Spleen (tissue), 11 donors: ENCODE measurements at regions not wholly inside any gene's neighbourhood (a gene's known extent, or its start where the extent isn't known, plus 50 kb on each side); places are given as distances from the start of the nearest gene placed in this dataset.

Experiments
- DNase-seq: peaks from one replicate; pipeline ENCODE4 v3.0.0-alpha.2; 2020
- H3K27ac ChIP-seq, 8 donors: fragments of 200-600 bp; sonication (generic) in 7 of 8; 1 replicate in 4 of 8; 2 replicates in 4 of 8; pipeline versions ENCODE4 v1.5.0 to v1.8.0; 2016 to 2021; ENCODE audit warnings: inconsistent platforms in 4 of 8, mild to moderate bottlenecking in 4 of 8, moderate library complexity in 1 of 8
- H3K27me3 ChIP-seq, 7 donors: fragments of 200-600 bp; sonication (generic) in 6 of 7; replicated peaks in 1 of 7; 1 replicate in 4 of 7; 2 replicates in 3 of 7; pipeline versions ENCODE4 v1.5.0 to v1.8.0; 2016 to 2021; ENCODE audit warnings: inconsistent platforms in 3 of 7, mild to moderate bottlenecking in 1 of 7
- H3K36me3 ChIP-seq, 6 donors: fragments of 200-600 bp; sonication (generic) in 5 of 6; 1 replicate in 4 of 6; 2 replicates in 2 of 6; pipeline versions ENCODE4 v1.5.0 to v1.8.0; 2016 to 2021; ENCODE audit warnings: inconsistent platforms in 2 of 6
- H3K4me1 ChIP-seq, 6 donors: fragments of 200-600 bp; sonication (generic) in 5 of 6; 1 replicate in 3 of 6; 2 replicates in 3 of 6; pipeline versions ENCODE4 v1.5.0 to v1.8.0; 2016 to 2021; ENCODE audit warnings: inconsistent platforms in 3 of 6
- H3K4me3 ChIP-seq, 8 donors: fragments of 200-600 bp; sonication (generic) in 7 of 8; 1 replicate in 4 of 8; 2 replicates in 4 of 8; pipeline versions ENCODE4 v1.5.0 to v1.8.0; 2016 to 2021; ENCODE audit warnings: inconsistent platforms in 4 of 8, mild to moderate bottlenecking in 4 of 8, moderate library complexity in 2 of 8
- H3K9me3 ChIP-seq, 8 donors: fragments of 200-600 bp; sonication (generic) in 7 of 8; 1 replicate in 4 of 8; 2 replicates in 4 of 8; pipeline versions ENCODE4 v1.5.0 to v1.8.0; 2016 to 2021; ENCODE audit warnings: inconsistent platforms in 4 of 8
- CTCF ChIP-seq, 11 experiments: fragments of 200-600 bp in 7 of 11; fragments of 450-650 bp in 4 of 11; sonication (generic) in 4 of 11; IDR thresholded peaks in 8 of 11; conservative IDR thresholded peaks in 3 of 11; 1 replicate in 7 of 11; 2 replicates in 4 of 11; pipeline versions ENCODE4 v1.4.0 to v1.8.0; 2016 to 2021; ENCODE audit warnings: antibody characterized with exemption in 11 of 11, inconsistent platforms in 4 of 11, mild to moderate bottlenecking in 1 of 11
- POLR2A ChIP-seq, 3 donors: fragments of 450-650 bp; IDR thresholded peaks; one replicate each; pipeline ENCODE4 v1.5.1; 2017; ENCODE audit warnings: antibody characterized with exemption in 3 of 3, mild to moderate bottlenecking in 1 of 3
- POLR2AphosphoS5 ChIP-seq, 3 donors: sonication (generic); formaldehyde crosslinking; IDR thresholded peaks; one replicate each; pipeline ENCODE4 v1.5.1; 2017; ENCODE audit warnings: antibody characterized with exemption in 3 of 3
- WGBS, 5 donors: extraction: QIAGEN DNeasy Blood & Tissue Kit in 3 of 5; methylation state at CpG; one replicate each; pipeline versions ENCODE4 v1.1.5 to v1.1.7; 2013 to 2018; 5-methylcytosine and 5-hydroxymethylcytosine counted together
- intact Hi-C: fragments of 100-400 bp; cut with DNase I; formaldehyde crosslinking; loops from one replicate; pipeline ENCODE4 v1.15.0; 2023; ENCODE audit warnings: low total_unique reads
- donor health status: healthy with polysubstance abuse.
- donor health status: DM: no; HTN: no; CAD: no; lungs with moderate emphysema.
- donor health status: DM: no; HTN: no; CAD: no.
- donor health status: Bipolar disorder and iron deficiency.
- donor health status: healthy.
- donor health status: DM: no; HTN: no; CAD: no.
- donor health status: DM: yes; HTN: yes; CAD: no.

- H3K36me3 ChIP-seq = no peaks in the 10 kb centered on the region
- WGBS, 5 donors = 11 to 29% (median 17%) methylated on average over 9 to 22 of the region's 22 CpGs
- no peaks in the 10 kb centered on the region for H3K9me3 ChIP-seq
- H3K27me3 ChIP-seq = peaks cover 0 to 17% (median 9%) of the 10 kb centered on the region in 7 donors
- no peak for DNase-seq
- peak overlapping the region in 2 of 8 donors; percentile 0 to 10 for H3K4me3 ChIP-seq
- no peak overlapping the region for H3K27ac ChIP-seq
- TF ChIP-seq POLR2A (IDR thresholded peaks at IDR 0.05) = no peak
- no peak for TF ChIP-seq POLR2AphosphoS5 (IDR thresholded peaks at IDR 0.05)
- no peak for TF ChIP-seq CTCF (IDR thresholded peaks at IDR 0.05 in 8 of 11, conservative IDR thresholded peaks at IDR 0.05 in 3 of 11)
- intact Hi-C loops = no loop called here
- H3K4me1 ChIP-seq = no peaks in the 10 kb centered on the region
These were observed 149.4 kb upstream of the CHRDL1 start for GRCh38 chrX:110944751-110945675.

- H3K9me3 ChIP-seq = no peaks in the 10 kb centered on the region
- no peak overlapping the region for H3K27ac ChIP-seq
- 1 to 39% (median 5%) methylated on average over 15 to 25 of the region's 25 CpGs for WGBS, 5 donors
- no peak for TF ChIP-seq POLR2A (IDR thresholded peaks at IDR 0.05)
- TF ChIP-seq CTCF (IDR thresholded peaks at IDR 0.05 in 8 of 11, conservative IDR thresholded peaks at IDR 0.05 in 3 of 11) = no peak
- no peak for TF ChIP-seq POLR2AphosphoS5 (IDR thresholded peaks at IDR 0.05)
- H3K4me1 ChIP-seq = no peaks in the 10 kb centered on the region
- H3K27me3 ChIP-seq = peaks cover 0 to 17% (median 9%) of the 10 kb centered on the region in 7 donors
- DNase-seq = no peak
- H3K4me3 ChIP-seq = peak overlapping the region in 2 of 8 donors; percentile 0 to 10
- intact Hi-C loops = no loop called here
- no peaks in the 10 kb centered on the region for H3K36me3 ChIP-seq
These were observed 148.7 kb upstream of the CHRDL1 start for GRCh38 chrX:110944311-110944750.

GRCh38 chrX:110941906-110942305 is 146.3 kb upstream of the CHRDL1 start:
- H3K27me3 ChIP-seq = peaks cover 0 to 22% (median 9%) of the 10 kb centered on the region in 7 donors
- no peaks in the 10 kb centered on the region for H3K9me3 ChIP-seq
- intact Hi-C loops = no loop called here
- no peaks in the 10 kb centered on the region for H3K36me3 ChIP-seq
- H3K4me1 ChIP-seq = no peaks in the 10 kb centered on the region
- DNase-seq = no peak
- H3K27ac ChIP-seq = no peak overlapping the region
- H3K4me3 ChIP-seq = no peak overlapping the region
- no peak for TF ChIP-seq POLR2A (IDR thresholded peaks at IDR 0.05)
- TF ChIP-seq POLR2AphosphoS5 (IDR thresholded peaks at IDR 0.05) = no peak
- TF ChIP-seq CTCF (IDR thresholded peaks at IDR 0.05 in 8 of 11, conservative IDR thresholded peaks at IDR 0.05 in 3 of 11) = no peak

- intact Hi-C loops = no loop called here
- Histone ChIP-seq H3K4me1 (no peaks in the 10 kb centered on the region), H3K27ac (no peak overlapping the region)
These were observed 143.5 kb upstream of the CHRDL1 start for GRCh38 chrX:110938977-110939732.

More at GRCh38 chrX:110938977-110939732, 143.5 kb upstream of the CHRDL1 start:
- no peaks in the 10 kb centered on the region for H3K36me3 ChIP-seq
- no peaks in the 10 kb centered on the region for H3K9me3 ChIP-seq
- 54 to 100% (median 79%) methylated on average over 1 to 3 of the region's 3 CpGs for WGBS, 5 donors
- DNase-seq = no peak
- peaks cover 0 to 14% (median 1%) of the 10 kb centered on the region in 7 donors for H3K27me3 ChIP-seq
- TF ChIP-seq CTCF (IDR thresholded peaks at IDR 0.05 in 8 of 11, conservative IDR thresholded peaks at IDR 0.05 in 3 of 11) = no peak
- no peak for TF ChIP-seq POLR2AphosphoS5 (IDR thresholded peaks at IDR 0.05)
- no peak for TF ChIP-seq POLR2A (IDR thresholded peaks at IDR 0.05)
- H3K4me3 ChIP-seq = no peak overlapping the region
